LoVo (cell line): ENCODE measurements at regions not wholly inside any gene's neighbourhood (a gene's known extent, or its start where the extent isn't known, plus 50 kb on each side); places are given as distances from the start of the nearest gene placed in this dataset.
A peak's percentile ranks its signal among the peaks of the same experiment; 100 is the strongest.

Source experiments
- DNase-seq: peaks from one replicate; pipeline ENCODE4 v3.0.0-alpha.2; 2016; ENCODE audit warnings: low spot score

DNA sequence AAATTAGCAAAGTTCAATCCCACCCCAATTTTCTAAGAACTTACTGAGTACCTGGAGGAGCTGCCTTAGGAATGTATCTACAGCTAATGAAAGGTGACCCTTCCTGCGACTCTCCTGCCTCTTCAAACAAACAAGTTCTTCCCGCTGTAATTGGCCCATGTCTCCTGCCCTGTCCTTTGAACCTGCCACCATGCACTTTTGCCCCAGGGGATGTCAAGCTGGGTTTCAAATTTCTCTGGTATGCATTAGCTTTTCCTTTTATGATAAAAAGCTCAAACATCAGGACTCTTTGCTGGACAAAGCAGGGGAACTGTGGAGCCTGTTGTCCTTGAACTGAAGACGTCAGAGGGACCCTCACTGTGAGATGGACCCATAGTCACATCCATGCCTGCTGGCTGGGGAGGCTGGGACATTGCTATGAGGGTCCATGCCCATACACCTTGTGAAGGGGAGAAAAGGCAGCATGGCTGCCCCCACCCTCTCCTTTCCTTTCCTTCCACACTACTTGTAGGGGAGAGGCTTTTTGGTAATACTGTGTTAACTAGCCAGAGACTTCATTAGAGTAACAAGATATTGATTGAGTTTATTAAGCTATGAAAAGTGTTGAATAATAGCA lies 210.7 kb upstream of the COPS8 start:
- DNase-seq, result no peak

DNA sequence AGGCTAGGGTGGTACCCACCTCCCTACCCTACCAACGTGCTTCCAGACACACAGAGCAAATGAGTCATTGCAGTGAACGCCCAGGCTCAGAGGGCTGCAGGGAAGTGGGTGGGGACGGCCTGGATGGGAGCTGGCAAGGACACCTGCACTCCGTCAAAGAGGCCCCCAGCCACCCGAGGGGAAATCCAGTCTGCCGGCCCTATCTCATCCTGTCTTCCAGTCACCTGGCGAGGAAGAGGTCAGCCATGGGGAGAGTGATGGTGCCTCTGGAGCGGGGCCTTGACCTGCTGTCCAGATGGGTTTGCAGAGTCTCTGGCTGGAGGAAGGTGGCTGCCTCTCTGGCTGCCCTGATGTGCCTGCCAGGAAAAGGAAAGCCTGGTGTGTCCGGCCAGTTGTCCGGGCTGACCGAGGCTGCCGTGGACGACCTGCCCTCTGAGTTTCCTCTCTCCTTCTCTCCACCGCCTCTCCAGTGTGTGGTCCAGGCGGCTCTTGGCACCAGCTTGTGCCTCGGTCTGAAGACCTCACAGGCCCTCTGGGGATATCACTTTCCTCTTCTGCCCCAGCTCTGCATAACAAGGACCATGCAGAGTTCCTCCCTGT lies 209.7 kb upstream of the COPS8 start:
- no peak for DNase-seq

DNA sequence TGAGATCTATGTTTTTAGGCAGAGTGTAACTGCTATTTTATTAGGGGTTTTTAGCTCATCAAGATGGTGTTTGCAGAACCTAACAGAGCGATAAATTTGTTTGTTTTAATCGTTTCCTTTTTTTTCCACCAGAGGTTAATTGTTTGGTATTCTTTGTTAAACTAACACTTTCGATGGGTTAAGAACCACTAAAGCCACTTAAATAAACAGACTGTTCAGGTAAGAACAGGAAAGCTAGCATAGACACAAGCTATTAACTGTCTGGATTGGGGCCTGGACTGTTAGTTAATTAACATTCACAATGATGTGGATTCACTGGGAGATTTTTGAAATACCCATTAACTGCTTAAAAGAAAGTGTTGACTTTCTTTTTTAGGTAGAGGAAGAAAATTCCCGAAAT lies 209.0 kb upstream of the COPS8 start:
- no peak for DNase-seq

DNA sequence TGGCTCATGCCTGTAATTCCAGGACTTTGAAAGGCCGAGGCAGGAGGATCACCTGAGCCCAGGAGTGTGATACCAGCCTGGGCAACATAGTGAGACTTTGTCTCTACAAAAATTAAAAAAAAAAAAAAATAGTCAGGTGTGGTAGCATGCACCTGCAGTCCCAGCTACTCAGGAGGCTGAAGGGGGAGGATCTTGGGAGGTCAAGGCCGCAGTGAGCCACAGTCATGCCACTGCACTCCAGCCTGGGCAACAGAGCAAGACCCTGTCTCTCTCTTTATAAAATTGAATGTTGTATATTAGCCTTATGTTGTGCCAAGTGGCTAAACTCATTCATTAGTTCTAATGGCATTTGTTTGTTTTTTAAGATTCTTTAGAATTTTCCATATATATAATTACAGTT lies 207.7 kb upstream of the COPS8 start:
- DNase-seq, result no peak

DNA sequence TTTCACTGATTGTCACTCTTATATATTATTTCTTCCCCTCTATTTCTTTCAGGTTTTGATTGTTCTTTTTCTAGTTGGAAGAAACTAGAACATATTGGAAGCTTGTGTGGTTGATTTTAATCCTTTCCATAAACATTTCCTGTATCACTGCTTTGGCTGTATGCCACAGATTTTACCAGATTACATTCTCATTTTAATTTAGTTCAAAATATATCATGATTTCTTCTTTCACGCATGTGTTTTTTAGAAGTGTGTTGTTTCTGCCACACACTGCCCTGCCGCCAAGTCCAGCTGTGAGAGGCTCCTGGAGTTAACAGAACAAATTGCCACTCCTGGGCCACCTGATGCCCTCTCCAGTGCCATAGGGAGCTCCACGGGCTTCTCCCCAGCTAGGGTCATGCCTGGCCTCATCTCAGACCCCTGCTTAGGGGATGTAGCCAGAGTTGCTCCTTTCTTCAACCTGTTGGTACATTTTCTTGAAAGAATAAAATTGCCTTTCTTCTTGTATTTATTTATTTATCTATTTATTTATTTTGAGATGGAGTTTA lies 206.2 kb upstream of the COPS8 start:
- no peak for DNase-seq

DNA sequence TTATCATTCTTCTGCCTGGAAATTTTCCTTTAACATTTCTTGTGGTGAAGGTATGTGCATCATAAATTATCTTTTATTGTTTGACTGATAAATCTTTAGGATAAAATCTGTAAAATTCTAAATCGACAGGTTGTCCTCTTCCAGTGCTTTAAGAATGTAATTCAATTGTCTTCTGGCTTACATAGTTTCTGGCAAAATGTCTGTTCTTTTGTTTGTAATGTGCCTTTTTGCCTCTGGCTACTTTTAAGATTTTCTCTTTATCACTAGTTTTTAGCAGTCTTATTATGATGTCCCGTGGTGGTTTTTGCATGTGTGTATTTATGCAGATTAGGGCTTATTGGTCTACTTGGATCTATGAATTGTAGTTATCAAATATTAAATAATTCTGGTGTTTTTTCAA lies 203.6 kb upstream of the COPS8 start:
- DNase-seq, result no peak

DNA sequence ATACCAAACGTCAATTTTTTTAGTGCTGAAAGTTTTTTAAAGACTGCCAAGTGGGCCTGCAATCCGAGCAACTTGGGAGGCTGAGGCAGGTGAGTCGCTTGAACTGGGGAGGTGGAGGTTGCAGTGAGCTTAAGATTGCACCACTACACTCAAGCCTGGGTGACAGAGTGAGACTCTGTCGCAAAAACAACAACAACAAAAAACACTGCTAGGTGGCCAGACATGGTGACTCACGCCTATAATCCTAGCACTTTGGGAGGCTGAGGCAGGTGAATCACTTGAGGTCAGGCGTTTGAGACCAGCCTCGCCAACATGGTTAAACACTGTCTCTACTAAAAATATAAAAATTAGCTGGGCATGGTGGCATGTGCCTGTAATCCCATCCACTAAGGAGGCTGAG lies 202.8 kb upstream of the COPS8 start:
- peak; percentile 18 for DNase-seq

DNA sequence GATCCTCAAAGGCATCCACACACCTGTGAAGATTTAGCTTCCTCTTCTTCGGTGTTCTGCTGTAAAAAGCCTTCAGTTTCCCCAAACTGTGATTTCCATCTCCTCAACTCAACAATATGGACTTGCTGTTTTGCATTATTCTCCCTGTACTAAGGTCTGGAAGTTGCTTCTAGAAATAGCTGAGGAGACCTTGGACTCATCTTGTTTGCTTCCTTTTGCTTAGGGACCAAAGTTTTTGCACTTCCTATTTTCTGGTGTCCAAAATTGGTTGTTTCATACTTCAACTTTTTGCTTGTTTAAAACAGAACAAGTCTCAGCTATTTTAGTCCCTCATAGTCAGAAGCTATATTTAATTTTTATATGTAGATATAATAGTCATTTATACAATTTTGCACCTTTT lies 201.9 kb upstream of the COPS8 start:
- no peak for DNase-seq

DNA sequence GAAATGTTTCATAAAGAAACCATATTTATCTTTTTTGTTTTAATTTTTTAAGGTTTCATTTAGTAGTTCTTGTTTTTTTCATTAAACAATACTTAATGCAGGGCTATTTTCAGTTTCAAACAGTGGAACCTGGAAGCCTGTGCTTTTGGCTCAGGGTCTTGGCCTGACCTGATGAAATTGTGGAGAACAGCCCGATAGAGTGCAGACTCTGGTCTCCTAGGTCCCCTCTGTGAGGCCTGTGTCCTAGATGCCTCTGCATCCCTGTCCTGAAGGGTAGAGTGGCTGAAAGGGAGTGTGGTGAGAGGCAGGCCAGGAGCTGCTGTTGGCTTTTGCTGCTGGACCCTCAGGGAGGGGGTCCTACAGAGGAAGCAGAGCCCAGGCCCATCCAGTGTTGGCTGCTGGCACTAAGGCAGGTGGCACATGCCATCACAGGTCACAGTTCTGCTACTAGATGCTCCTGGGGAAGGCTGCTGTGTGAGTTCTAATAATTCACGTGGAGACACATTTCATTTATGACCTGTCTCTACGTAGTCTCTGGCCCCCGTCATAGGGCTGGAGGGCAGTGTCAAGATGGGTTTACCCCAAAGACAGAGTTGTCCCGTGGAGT lies 201.0 kb upstream of the COPS8 start:
- no peak for DNase-seq

DNA sequence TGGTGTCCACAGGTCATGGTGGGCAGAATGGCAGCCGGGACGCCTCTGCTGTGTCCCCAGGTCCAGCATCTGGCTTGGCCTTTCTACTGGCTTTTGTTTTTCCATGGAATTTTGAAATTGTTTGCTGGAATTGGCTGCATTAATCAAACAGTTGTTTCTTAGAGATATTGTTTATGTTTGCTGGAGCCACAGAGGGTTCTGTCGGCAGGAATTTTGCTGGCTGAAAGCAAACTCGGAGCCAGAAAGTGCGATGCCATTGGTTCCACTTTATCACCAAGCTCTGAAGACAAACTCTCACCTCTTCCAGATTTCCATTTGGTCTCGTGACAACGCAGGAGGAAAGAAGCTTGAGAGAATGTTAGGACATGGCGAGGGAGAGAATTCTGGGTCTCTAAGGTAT lies 199.2 kb upstream of the COPS8 start:
- no peak for DNase-seq

DNA sequence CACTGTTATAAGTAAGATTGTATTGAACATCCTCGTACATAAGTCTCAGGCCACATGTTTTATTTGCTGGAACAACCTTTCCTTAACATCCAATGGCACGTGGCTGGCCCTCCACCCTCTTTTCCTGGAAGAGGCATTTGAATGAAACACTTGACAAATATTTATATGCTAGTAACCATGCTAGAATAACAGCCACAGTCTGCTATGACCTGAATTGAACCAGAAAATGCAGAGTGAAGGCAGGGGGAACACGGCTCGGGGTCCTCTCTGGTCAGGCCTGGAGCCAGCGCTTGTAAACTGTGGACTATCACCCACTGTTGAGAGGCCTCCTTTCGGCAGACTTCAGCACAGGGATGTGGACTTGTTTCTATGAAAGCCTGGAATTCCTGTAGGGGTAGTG lies 198.2 kb upstream of the COPS8 start:
- no peak for DNase-seq

DNA sequence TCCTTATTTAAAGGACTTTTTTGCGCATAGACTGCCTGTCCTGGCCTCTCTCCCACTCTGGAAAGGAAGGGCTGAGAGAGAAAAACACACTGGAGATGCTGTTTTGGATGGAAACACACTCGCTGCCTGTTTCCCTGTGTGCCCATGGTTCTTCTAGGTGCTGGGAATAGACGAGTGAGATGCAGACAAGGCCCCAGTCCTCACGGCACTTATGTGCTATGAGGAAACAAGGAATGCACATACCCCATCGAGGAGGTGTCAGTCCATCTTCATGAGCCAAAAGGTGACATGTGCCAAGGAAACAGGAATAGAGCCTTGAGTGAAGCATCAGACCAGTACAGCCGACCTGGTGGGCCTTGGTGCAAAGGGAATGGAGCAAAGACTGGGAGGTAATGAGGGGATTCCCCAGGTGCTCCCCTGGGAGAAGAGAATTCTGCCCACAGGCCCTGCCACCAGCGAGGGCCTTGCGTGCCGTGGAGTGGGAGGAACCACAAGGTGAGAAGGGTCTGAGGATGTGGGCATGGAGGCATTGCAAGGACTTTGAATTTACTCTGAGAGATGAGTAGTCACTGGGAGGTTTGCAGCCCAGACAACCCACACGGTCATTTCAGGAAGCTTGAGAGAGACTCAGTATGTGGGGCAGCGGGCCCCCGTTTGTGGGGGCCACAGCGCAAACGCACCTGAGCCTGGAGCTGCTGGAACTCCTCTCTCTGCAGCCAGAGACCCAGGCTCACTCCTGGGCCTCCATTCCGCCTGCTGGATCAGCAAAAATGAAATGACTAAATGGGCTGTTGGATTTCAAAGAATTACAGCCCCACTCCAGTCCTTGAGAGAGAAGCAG lies 197.5 kb upstream of the COPS8 start:
- DNase-seq, result no peak

DNA sequence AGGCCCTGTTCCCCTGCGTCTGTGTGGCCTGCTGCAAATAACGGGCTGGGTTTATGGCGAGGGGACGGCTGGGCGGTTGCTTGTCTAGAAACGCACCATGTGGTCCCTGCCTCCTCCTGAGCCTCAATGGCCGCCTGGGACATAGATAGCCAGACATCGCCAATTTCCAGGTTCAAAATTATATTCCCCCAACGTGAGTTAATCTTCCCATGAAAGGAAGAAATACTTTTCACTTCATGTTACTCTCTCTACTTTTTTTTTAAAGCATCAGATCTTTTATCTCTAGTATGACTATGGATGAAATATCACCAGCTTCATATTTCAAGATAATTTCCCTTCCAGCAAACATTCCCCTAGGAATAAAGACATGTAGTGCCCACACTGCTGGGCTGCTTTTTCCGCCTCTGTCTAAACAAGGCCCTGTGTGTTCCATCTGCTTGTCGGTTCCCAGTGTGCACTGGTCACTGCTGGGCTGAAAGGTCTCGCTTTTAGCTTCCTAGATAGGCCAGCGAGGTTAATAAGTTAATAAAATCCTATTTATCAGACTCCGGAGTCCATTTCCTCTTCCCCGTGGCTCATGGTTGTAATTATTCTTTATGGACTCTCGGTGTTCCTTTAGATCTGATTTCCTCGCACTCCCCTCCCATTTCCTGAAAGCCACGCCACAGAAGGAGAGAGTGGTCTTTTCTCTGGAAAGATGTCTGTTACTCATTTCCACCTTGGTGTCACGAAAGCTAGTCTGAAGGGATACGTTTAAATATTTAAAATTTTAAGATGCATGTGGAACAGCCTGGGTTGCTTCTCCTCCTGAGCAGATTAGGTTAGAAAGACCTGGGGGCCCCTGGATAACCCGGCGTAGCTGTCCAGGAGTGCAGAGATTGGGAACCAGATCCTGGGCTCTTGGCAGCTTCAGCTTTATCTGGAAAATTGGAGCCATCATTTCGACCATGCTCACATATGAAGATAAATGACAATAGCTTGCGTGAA lies 196.6 kb upstream of the COPS8 start:
- DNase-seq, result no peak

DNA sequence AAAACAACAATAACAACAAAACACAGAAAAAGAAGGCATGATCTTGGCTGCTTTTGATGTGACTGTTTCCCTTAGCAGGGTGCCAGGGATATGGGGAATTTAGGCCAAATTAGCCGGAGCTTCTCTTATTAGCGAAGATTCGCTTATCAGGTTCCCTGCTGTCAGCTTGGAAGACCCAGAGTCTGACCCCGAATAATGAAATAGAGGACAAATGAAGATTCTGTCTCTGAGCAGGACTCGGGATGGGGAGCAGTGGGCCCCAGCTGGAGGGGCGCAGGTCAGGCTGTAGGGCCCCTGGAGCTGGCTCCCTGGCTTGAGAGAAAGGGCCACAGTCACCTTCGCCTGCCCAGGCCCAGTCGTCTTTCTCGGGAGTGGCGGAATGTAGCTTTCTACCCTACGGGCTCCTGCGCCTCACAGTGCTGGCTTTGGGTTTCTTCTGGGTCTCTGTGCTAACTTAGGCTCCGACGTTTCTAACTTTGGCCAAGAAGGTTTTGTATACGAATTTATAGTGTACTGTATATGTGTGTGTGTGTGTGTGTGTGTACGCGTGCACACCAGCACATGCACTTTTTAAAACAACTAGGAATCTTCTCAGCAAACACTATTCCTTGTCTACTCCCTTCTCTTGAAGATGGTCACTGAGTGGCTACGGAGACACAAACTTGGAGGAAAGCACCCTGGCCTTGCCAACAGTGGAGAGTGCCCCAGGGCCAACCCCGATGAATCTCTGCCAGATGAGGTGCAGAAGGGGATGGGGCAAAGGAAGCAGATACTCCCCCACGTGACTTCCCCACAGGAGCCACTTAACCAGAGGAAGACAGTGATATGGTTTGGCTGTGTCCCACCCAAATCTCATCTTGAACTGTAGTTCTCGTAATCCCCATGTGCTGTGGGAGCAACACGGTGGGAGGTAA lies 195.6 kb upstream of the COPS8 start:
- DNase-seq, result no peak

DNA sequence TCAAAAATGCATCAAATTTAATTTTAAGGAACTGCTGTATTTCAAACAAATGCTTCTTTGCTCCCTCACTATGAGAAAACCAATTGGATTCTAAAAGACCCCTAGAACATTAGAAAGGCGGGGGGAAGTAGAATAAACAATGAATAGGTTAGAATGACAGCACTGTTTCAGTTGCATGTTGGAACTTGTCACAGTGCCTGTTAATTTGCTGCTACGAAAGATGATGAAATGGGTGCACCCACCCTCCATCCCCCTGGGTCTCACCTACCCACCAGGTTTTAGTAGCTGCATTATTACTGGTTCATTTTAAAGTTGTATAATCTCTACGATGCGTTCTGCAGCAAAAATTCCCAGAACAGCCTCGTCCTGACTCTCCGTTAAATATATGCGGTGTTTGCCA lies 193.0 kb upstream of the COPS8 start:
- no peak for DNase-seq

DNA sequence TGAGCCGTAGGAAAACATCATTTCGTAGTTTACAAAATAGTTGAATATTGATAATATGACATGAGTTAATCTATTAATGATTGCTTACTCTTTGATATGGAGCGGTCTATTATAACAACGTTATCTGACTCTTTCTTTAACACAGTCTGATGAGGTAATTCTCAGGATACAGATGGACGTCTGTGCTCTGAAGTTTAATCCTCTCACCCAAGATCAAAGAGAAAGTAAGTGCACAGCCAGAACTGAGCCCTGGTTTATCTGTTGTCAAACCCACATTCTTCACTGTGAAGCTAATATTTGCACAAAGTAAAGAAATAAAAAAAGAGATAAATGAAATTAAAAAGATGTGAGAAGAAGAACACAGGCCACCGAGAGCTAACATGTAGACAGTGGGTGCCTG lies 190.9 kb upstream of the COPS8 start:
- no peak for DNase-seq

DNA sequence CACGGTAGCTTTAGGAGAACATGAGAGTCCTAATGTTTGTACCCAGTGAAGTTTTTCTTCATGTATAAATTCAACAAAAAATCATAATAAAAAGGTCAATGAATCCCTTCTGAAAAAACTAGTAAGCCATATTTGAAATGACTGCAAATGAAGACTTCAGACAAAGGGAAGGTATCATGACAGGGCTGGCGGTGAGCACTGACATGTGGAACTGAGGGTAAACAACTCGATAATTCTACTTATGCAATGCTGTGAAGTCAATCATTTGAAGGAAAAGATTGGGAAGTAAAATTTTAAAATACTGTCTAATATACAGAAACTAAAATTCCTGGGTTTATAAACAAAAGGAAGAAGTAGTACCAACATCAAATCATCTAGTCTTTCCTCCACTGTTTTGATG lies 190.2 kb upstream of the COPS8 start:
- DNase-seq, result no peak

DNA sequence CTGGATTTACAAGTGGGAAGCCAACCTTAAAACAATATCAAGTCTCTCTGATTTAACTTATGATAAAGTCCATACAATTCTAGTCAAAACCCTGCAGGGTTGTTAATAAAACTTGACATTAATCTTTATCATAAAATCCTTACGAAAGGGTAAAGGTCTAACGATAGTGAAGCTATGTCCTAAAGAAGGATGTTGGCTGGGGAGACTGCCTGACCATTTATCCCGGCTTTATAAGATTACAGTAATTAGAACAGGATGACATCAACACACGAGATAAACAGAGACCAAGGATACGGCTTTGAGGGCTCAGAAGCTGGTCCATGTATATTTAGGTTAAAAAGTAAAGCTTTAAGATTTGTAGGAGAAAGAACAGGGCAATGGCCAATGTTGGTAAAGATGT lies 189.0 kb upstream of the COPS8 start:
- no peak for DNase-seq

DNA sequence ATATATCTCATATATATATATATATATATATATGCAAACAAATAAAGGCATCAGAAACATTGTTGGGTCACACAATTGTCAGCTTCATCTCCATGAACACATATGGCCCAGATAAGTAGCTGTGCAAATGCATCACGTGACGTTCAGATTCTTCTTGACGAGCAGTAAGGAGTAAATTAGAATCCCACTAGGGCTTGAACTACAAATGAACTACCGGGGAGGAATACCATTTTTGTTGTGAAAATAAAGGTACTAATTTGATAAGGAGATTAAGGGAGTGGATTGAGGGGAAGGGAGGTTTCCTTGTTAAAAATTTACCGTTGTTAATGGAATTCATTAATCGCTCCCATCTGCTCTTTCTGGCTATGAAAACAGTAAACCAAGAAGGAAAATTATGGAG lies 186.5 kb upstream of the COPS8 start:
- no peak for DNase-seq

DNA sequence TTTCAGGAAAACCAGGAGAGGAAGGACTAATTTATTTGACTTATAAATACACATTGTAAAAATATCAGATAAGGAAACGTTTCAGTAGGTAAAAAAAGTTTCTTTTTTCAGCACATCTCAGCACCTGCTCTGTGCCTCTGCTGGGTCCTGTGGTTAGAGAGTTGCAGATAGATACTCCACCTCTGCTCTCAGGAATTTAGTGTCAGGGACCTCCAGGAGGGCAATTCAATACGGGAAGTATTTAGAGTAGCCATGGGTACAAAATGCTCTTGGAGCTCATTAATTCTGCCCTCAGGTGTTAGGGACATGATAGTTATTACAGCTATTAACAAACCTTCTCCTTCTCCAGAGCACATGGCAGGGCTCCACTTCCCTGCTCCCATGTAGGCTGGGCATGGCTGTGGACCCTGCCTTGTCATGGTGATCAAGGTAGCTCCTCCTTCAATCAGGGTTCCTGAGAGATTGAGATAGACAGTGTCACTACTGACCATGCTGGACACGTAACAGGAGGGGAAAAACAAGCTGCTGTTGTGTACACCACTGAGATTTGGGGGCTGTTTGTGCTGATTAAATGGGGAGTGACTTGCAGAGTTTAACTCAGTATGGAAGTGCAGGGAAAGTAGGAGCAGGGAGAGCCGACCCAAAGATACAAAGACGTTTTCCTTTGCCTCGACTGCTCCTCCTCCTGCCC lies 185.6 kb upstream of the COPS8 start:
- DNase-seq, result no peak
